Hepatocyte (in vitro differentiated cells): ENCODE measurements at regions not wholly inside any gene's neighbourhood (a gene's known extent, or its start where the extent isn't known, plus 50 kb on each side); places are given as distances from the start of the nearest gene placed in this dataset.

Experiments used
- DNase-seq: peaks from one replicate; pipeline ENCODE4 v3.0.0-alpha.2; 2016; ENCODE audit warnings: low spot score
- H2AFZ ChIP-seq: fragments of 200-600 bp; sonication (generic); 2 replicates; pipeline ENCODE4 v1.6.0; 2016; ENCODE audit warnings: antibody characterized with exemption, mild to moderate bottlenecking
- H3K27ac ChIP-seq: fragments of 200-600 bp; sonication (generic); 2 replicates; pipeline ENCODE4 v1.5.1; 2016; ENCODE audit warnings: mild to moderate bottlenecking
- H3K27me3 ChIP-seq: fragments of 200-600 bp; sonication (generic); 2 replicates; pipeline ENCODE4 v1.6.1; 2016
- H3K36me3 ChIP-seq: fragments of 200-600 bp; sonication (generic); replicated peaks from 2 replicates; pipeline ENCODE4 v1.5.1; 2016; ENCODE audit warnings: low read depth; ENCODE audit not compliant: insufficient read depth
- H3K4me1 ChIP-seq: fragments of 200-600 bp; sonication (generic); 2 replicates; pipeline ENCODE4 v1.5.1; 2016; ENCODE audit warnings: mild to moderate bottlenecking, moderate library complexity; ENCODE audit not compliant: insufficient read depth
- H3K4me2 ChIP-seq: fragments of 200-600 bp; sonication (generic); 2 replicates; pipeline ENCODE4 v1.6.0; 2016
- H3K4me3 ChIP-seq: fragments of 200-600 bp; sonication (generic); 2 replicates; pipeline ENCODE4 v1.5.1; 2016; ENCODE audit warnings: mild to moderate bottlenecking
- H3K79me2 ChIP-seq: fragments of 200-600 bp; sonication (generic); 2 replicates; pipeline ENCODE4 v1.6.0; 2017; ENCODE audit warnings: mild to moderate bottlenecking
- H3K9me2 ChIP-seq: fragments of 200-600 bp; sonication (generic); replicated peaks from 2 replicates; pipeline ENCODE4 v1.6.0; 2017; ENCODE audit warnings: mild to moderate bottlenecking; ENCODE audit not compliant: insufficient read depth
- H3K9me3 ChIP-seq: fragments of 200-600 bp; sonication (generic); 2 replicates; pipeline ENCODE4 v1.5.1; 2016; ENCODE audit warnings: low read depth, mild to moderate bottlenecking
- H4K20me1 ChIP-seq: fragments of 200-600 bp; sonication (generic); 2 replicates; pipeline ENCODE4 v1.6.0; 2016; ENCODE audit warnings: mild to moderate bottlenecking; ENCODE audit not compliant: insufficient read depth, poor library complexity, severe bottlenecking
- EZH2 ChIP-seq: fragments of 200-600 bp; sonication (generic); IDR thresholded peaks from 2 replicates; pipeline ENCODE4 v1.6.1; 2016; ENCODE audit warnings: antibody characterized with exemption, mild to moderate bottlenecking, borderline replicate concordance
- EZH2phosphoT487 ChIP-seq: fragments of 200-600 bp; sonication (generic); IDR thresholded peaks from one replicate; pipeline ENCODE4 v1.6.1; 2018; ENCODE audit warnings: antibody characterized with exemption, mild to moderate bottlenecking, low read depth, moderate library complexity; ENCODE audit not compliant: unreplicated experiment, severe bottlenecking
- WGBS: methylation state at CpG from one replicate; pipeline ENCODE4 v1.1.6; 2016; ENCODE audit warnings: low lambda C conversion rate; ENCODE audit errors: missing lambda C conversion rate; 5-methylcytosine and 5-hydroxymethylcytosine counted together
- TF ChIP-seq, protein P1 (sequence below): fragments of 200-600 bp; sonication (generic); IDR thresholded peaks from 2 replicates; pipeline ENCODE4 v1.5.1; 2016; ENCODE audit warnings: antibody characterized with exemption, mild to moderate bottlenecking; ENCODE audit not compliant: poor library complexity

DNA sequence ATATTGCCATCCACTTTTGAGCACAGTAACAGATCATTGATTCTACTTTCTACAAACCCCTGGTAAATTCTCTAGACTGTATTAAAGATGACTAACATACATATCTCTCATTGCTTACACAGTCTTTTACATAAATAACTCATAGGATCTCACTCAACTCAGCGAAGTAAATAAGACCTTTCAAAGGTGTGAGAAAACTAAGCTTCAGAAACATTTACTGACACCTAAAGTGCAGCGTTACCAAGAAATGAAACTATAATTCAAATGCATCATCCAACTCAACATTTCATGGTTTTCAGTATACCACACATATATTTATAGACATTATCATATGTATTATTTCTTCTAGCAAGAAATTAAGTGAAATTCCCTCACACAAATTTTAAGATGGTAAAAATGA is 189.8 kb downstream of the METTL4 start:
- WGBS = 95% methylated on average over 2 of the region's 2 CpGs
- Histone ChIP-seq H3K27me3 (no peaks in the 10 kb centered on the region), H2AFZ (no peak overlapping the region), H3K4me1 (no peaks in the 10 kb centered on the region), H4K20me1 (no peaks in the 10 kb centered on the region), H3K4me3 (no peak overlapping the region), H3K9me2 (no peaks in the 10 kb centered on the region), H3K4me2 (no peak overlapping the region), H3K79me2 (no peaks in the 10 kb centered on the region), H3K9me3 (peaks cover 5% of the 10 kb centered on the region), H3K36me3 (no peaks in the 10 kb centered on the region), H3K27ac (no peak overlapping the region)
- TF ChIP-seq EZH2 = no peak
- TF ChIP-seq, protein P1, sequence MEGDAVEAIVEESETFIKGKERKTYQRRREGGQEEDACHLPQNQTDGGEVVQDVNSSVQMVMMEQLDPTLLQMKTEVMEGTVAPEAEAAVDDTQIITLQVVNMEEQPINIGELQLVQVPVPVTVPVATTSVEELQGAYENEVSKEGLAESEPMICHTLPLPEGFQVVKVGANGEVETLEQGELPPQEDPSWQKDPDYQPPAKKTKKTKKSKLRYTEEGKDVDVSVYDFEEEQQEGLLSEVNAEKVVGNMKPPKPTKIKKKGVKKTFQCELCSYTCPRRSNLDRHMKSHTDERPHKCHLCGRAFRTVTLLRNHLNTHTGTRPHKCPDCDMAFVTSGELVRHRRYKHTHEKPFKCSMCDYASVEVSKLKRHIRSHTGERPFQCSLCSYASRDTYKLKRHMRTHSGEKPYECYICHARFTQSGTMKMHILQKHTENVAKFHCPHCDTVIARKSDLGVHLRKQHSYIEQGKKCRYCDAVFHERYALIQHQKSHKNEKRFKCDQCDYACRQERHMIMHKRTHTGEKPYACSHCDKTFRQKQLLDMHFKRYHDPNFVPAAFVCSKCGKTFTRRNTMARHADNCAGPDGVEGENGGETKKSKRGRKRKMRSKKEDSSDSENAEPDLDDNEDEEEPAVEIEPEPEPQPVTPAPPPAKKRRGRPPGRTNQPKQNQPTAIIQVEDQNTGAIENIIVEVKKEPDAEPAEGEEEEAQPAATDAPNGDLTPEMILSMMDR = no peak
- TF ChIP-seq EZH2phosphoT487 = no peak
- no peak for DNase-seq

DNA sequence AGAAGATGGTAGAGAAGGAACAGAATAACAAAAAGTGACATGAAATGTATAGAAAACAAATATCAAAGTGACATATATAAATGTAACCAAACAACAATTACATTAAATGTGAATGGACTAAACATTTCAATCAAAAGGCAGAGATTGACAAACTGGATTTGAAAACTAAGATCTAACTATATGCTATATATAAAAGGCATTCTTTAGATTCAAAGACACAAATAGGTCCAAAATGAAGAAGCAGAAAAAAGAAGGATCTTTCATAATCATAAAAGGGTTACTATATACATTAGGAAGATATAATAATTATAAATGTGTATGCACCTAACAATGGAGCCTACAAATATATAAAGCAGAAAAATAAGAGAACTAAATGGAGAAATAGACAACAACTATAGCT is 183.7 kb downstream of the METTL4 start:
- Histone ChIP-seq H3K27ac (no peak overlapping the region), H3K4me3 (no peak overlapping the region), H3K27me3 (no peaks in the 10 kb centered on the region), H3K79me2 (no peaks in the 10 kb centered on the region), H4K20me1 (no peaks in the 10 kb centered on the region), H3K4me1 (no peaks in the 10 kb centered on the region), H3K9me3 (peaks cover 10% of the 10 kb centered on the region), H3K36me3 (no peaks in the 10 kb centered on the region), H2AFZ (no peak overlapping the region), H3K9me2 (no peaks in the 10 kb centered on the region), H3K4me2 (no peak overlapping the region)
- no peak for TF ChIP-seq EZH2phosphoT487
- no peak for TF ChIP-seq EZH2
- DNase-seq = no peak

DNA sequence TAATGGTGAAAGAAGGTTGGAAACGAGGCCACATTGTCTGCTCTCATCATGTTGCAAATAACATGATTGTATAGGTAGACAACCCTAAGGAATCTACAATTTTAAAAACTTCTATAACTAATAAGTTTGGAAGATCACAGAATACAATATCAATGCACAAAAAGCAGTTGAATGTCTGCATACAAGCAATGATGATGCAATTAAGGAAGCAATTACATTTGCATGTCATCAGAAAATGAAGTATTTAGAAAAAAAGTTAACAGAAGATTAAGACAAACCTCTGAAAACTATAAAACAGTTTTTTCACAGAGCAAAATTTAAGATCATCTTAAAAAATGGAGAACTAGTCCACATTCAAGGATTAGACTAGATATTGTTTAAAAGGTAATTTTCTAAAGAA is 181.1 kb downstream of the METTL4 start:
- Histone ChIP-seq H3K36me3 (no peaks in the 10 kb centered on the region), H3K4me3 (no peak overlapping the region), H3K27me3 (no peaks in the 10 kb centered on the region), H3K79me2 (no peaks in the 10 kb centered on the region), H4K20me1 (no peaks in the 10 kb centered on the region), H2AFZ (no peak overlapping the region), H3K4me1 (no peaks in the 10 kb centered on the region), H3K27ac (no peak overlapping the region), H3K4me2 (no peak overlapping the region), H3K9me3 (peaks cover 10% of the 10 kb centered on the region), H3K9me2 (no peaks in the 10 kb centered on the region)
- WGBS = 87% methylated on average over 1 of the region's 1 CpG
- DNase-seq = no peak
- TF ChIP-seq EZH2 = no peak
- TF ChIP-seq, protein P1 = no peak
- TF ChIP-seq EZH2phosphoT487 = no peak

- TF ChIP-seq EZH2phosphoT487 (no peak), EZH2 (no peak)
- TF ChIP-seq, protein P1 = no peak
- no peaks in the 10 kb centered on the region for H3K9me2 ChIP-seq
- H4K20me1 ChIP-seq = no peaks in the 10 kb centered on the region
- H3K27me3 ChIP-seq = no peaks in the 10 kb centered on the region
- no peaks in the 10 kb centered on the region for H3K36me3 ChIP-seq
- no peaks in the 10 kb centered on the region for H3K4me1 ChIP-seq
- H3K27ac ChIP-seq = no peak overlapping the region
- no peak overlapping the region for H3K4me3 ChIP-seq
- DNase-seq = no peak
- H3K79me2 ChIP-seq = no peaks in the 10 kb centered on the region
- 96% methylated on average over 6 of the region's 6 CpGs for WGBS
- no peak overlapping the region for H2AFZ ChIP-seq
- H3K9me3 ChIP-seq = peaks cover 6% of the 10 kb centered on the region
- H3K4me2 ChIP-seq = no peak overlapping the region
These were observed 179.8 kb downstream of the METTL4 start for GRCh38 chr18:2391470-2391869.
